ENCODE measurements at regions not wholly inside any gene's neighbourhood (a gene's known extent, or its start where the extent isn't known, plus 50 kb on each side); places are given as distances from the start of the nearest gene placed in this dataset.

DNA sequence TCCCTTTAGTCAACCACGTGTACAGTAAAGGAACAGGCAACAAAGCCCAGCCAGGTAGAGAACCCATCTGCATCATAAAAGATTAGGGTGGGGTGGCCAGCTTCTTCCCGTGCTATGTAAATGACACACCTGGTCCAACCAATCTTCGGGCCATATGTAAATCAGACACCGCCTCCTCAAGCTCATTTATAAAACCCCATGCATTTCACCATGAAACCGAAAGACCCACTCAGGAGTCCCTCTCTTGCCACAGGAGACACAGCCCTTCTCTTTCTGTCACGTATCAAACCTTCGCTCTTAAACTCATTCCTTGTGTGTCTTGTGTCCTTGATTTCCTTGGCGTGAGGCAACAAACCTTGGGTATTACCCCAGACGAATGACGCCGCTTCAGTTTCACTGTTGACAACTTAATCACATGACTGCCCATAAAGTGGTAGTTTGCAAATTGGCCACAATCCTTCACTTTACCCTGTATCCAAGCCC, 59.8 kb upstream of the TBPL2 start:
- Histone ChIP-seq H3K79me2 (ENCODE audit: insufficient read depth) (no peaks in the 10 kb centered on the region), H3K4me3 (ENCODE audit: low read depth in 2 of 2, low read length in 1 of 2) (no peak overlapping the region), H3K9ac (no peak overlapping the region), H4K20me1 (ENCODE audit: insufficient read depth) (no peaks in the 10 kb centered on the region), H3K9me2 (no peaks in the 10 kb centered on the region), H3K27ac (ENCODE audit: low read depth in 2 of 2, low read length in 1 of 2) (no peak overlapping the region), H2AFZ (ENCODE audit: low read depth) (no peak overlapping the region), H3K4me1 (ENCODE audit: control insufficient read depth in 1 of 2, insufficient read depth in 2 of 2, low read depth in 1 of 2, low read length in 1 of 2) (no peaks in the 10 kb centered on the region; a peak in 1 of 4 replicates), H3F3A (replicated peaks; ENCODE audit: insufficient read depth) (no peaks in the 10 kb centered on the region), H3K36me3 (replicated peaks in 1 of 2; ENCODE audit: control insufficient read depth in 1 of 2, insufficient read depth in 2 of 2, low read length in 1 of 2) (no peaks in the 10 kb centered on the region), H3K4me2 (no peak overlapping the region), H3K9me3 (no peaks in the 10 kb centered on the region), H3K27me3 (ENCODE audit: insufficient read depth) (no peaks in the 10 kb centered on the region)
- DNase-seq: no peak
- CTCF ChIA-PET: interaction anchor here (1.5 kb wide), 1 partner anchor 31 kb away, joined by 4 read pairs; no protein-coding TSS in a partner anchor
- POLR2A ChIA-PET: no interaction called here
- WGBS (ENCODE audit: low lambda C conversion rate): 81% methylated on average over 11 of the region's 11 CpGs
- no peak for TF ChIP-seq TEAD4 (IDR thresholded peaks at IDR 0.05; ENCODE audit: borderline replicate concordance, insufficient read depth)
- no peak for TF ChIP-seq RFX5 (IDR thresholded peaks at IDR 0.05; ENCODE audit: low read length)
- TF ChIP-seq, protein P1, sequence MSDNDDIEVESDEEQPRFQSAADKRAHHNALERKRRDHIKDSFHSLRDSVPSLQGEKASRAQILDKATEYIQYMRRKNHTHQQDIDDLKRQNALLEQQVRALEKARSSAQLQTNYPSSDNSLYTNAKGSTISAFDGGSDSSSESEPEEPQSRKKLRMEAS (IDR thresholded peaks at IDR 0.05; ENCODE audit: low read depth): no peak
- TF ChIP-seq SIN3A (IDR thresholded peaks at IDR 0.05; ENCODE audit: borderline replicate concordance, low read depth, low read length): no peak
- TF ChIP-seq FOXJ3 (CRISPR knock-in tag; IDR thresholded peaks at IDR 0.05): no peak
- no peak for TF ChIP-seq FOSL2 (IDR thresholded peaks at IDR 0.05; ENCODE audit: borderline replicate concordance, low read depth)
- TF ChIP-seq, protein P2, sequence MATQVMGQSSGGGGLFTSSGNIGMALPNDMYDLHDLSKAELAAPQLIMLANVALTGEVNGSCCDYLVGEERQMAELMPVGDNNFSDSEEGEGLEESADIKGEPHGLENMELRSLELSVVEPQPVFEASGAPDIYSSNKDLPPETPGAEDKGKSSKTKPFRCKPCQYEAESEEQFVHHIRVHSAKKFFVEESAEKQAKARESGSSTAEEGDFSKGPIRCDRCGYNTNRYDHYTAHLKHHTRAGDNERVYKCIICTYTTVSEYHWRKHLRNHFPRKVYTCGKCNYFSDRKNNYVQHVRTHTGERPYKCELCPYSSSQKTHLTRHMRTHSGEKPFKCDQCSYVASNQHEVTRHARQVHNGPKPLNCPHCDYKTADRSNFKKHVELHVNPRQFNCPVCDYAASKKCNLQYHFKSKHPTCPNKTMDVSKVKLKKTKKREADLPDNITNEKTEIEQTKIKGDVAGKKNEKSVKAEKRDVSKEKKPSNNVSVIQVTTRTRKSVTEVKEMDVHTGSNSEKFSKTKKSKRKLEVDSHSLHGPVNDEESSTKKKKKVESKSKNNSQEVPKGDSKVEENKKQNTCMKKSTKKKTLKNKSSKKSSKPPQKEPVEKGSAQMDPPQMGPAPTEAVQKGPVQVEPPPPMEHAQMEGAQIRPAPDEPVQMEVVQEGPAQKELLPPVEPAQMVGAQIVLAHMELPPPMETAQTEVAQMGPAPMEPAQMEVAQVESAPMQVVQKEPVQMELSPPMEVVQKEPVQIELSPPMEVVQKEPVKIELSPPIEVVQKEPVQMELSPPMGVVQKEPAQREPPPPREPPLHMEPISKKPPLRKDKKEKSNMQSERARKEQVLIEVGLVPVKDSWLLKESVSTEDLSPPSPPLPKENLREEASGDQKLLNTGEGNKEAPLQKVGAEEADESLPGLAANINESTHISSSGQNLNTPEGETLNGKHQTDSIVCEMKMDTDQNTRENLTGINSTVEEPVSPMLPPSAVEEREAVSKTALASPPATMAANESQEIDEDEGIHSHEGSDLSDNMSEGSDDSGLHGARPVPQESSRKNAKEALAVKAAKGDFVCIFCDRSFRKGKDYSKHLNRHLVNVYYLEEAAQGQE (IDR thresholded peaks at IDR 0.05; ENCODE audit: low read depth, low read length): no peak
- TF ChIP-seq, protein P3, sequence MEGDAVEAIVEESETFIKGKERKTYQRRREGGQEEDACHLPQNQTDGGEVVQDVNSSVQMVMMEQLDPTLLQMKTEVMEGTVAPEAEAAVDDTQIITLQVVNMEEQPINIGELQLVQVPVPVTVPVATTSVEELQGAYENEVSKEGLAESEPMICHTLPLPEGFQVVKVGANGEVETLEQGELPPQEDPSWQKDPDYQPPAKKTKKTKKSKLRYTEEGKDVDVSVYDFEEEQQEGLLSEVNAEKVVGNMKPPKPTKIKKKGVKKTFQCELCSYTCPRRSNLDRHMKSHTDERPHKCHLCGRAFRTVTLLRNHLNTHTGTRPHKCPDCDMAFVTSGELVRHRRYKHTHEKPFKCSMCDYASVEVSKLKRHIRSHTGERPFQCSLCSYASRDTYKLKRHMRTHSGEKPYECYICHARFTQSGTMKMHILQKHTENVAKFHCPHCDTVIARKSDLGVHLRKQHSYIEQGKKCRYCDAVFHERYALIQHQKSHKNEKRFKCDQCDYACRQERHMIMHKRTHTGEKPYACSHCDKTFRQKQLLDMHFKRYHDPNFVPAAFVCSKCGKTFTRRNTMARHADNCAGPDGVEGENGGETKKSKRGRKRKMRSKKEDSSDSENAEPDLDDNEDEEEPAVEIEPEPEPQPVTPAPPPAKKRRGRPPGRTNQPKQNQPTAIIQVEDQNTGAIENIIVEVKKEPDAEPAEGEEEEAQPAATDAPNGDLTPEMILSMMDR (IDR thresholded peaks at IDR 0.05): no peak
- TF ChIP-seq FOXM1 (IDR thresholded peaks at IDR 0.05; ENCODE audit: low read depth): no peak
- TF ChIP-seq, protein P4, sequence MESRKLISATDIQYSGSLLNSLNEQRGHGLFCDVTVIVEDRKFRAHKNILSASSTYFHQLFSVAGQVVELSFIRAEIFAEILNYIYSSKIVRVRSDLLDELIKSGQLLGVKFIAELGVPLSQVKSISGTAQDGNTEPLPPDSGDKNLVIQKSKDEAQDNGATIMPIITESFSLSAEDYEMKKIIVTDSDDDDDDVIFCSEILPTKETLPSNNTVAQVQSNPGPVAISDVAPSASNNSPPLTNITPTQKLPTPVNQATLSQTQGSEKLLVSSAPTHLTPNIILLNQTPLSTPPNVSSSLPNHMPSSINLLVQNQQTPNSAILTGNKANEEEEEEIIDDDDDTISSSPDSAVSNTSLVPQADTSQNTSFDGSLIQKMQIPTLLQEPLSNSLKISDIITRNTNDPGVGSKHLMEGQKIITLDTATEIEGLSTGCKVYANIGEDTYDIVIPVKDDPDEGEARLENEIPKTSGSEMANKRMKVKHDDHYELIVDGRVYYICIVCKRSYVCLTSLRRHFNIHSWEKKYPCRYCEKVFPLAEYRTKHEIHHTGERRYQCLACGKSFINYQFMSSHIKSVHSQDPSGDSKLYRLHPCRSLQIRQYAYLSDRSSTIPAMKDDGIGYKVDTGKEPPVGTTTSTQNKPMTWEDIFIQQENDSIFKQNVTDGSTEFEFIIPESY (IDR thresholded peaks at IDR 0.05; ENCODE audit: borderline replicate concordance, low read depth): no peak
- TF ChIP-seq MXI1 (IDR thresholded peaks at IDR 0.05; ENCODE audit: low read depth, low read length): no peak
- no peak for TF ChIP-seq EP300 (IDR thresholded peaks at IDR 0.05; ENCODE audit: borderline replicate concordance in 1 of 2, low read depth in 1 of 2, low read length in 1 of 2)
- TF ChIP-seq NFIC (IDR thresholded peaks at IDR 0.05; ENCODE audit: borderline replicate concordance): no peak
- no peak for TF ChIP-seq EZH2phosphoT487 (IDR thresholded peaks at IDR 0.05; ENCODE audit: borderline replicate concordance, low read depth)
- TF ChIP-seq ELF1 (IDR thresholded peaks at IDR 0.05): no peak
- TF ChIP-seq NRF1 (IDR thresholded peaks at IDR 0.05; ENCODE audit: low read depth, low read length): no peak
- TF ChIP-seq CHD2 (IDR thresholded peaks at IDR 0.05; ENCODE audit: low read length, partially characterized antibody): no peak

All from SK-N-SH (cell line).